SK-N-SH treated with all-trans-retinoic acid at 6 μM for 48 hours (cell line): ENCODE measurements at regions not wholly inside any gene's neighbourhood (a gene's known extent, or its start where the extent isn't known, plus 50 kb on each side); places are given as distances from the start of the nearest gene placed in this dataset.

Source experiments
- ATAC-seq: fragments of 200-7000 bp; cut with Tn5 transposase; 3 replicates; pipeline ENCODE4 v1.9.1; 2020; ENCODE audit warnings: mild to moderate bottlenecking, moderate library complexity
- ARNTL ChIP-seq: fragments of 450-650 bp; formaldehyde crosslinking; IDR thresholded peaks from 2 replicates; pipeline ENCODE4 v1.5.0; 2020; ENCODE audit warnings: low read depth, mild to moderate bottlenecking, moderate library complexity, borderline replicate concordance
- BACH2 ChIP-seq: fragments of 250-450 bp; sonication (Bioruptor Pico); IDR thresholded peaks from 2 replicates; pipeline ENCODE4 v1.9.0; 2021; ENCODE audit warnings: mild to moderate bottlenecking, borderline replicate concordance
- ESRRG ChIP-seq: fragments of 250-450 bp; sonication (Bioruptor Pico); IDR thresholded peaks from 2 replicates; pipeline ENCODE4 v1.6.1; 2021; ENCODE audit warnings: mild to moderate bottlenecking
- GLIS3 ChIP-seq: fragments of 250-450 bp; sonication (Bioruptor Pico); IDR thresholded peaks from 2 replicates; pipeline ENCODE4 v1.5.0; 2020; ENCODE audit warnings: mild to moderate bottlenecking, moderate library complexity
- ISL1 ChIP-seq: fragments of 250-450 bp; sonication (Bioruptor Pico); IDR thresholded peaks from 2 replicates; pipeline ENCODE4 v2.1.2; 2022; ENCODE audit warnings: mild to moderate bottlenecking, moderate library complexity
- OSR1 ChIP-seq: fragments of 250-450 bp; sonication (Bioruptor Pico); IDR thresholded peaks from 2 replicates; pipeline ENCODE4 v1.8.0; 2022; ENCODE audit warnings: moderate library complexity, mild to moderate bottlenecking, inconsistent platforms
- PPARA ChIP-seq: fragments of 250-450 bp; sonication (Bioruptor Pico); IDR thresholded peaks from 2 replicates; pipeline ENCODE4 v1.5.0; 2020; ENCODE audit warnings: mild to moderate bottlenecking, borderline replicate concordance
- RARB ChIP-seq: fragments of 250-450 bp; sonication (Bioruptor Pico); IDR thresholded peaks from 2 replicates; pipeline ENCODE4 v1.8.0; 2021; ENCODE audit warnings: mild to moderate bottlenecking, moderate library complexity
- SNAI2 ChIP-seq: fragments of 250-450 bp; sonication (Bioruptor Pico); IDR thresholded peaks from 2 replicates; pipeline ENCODE4 v1.5.0; 2020; ENCODE audit warnings: mild to moderate bottlenecking, moderate library complexity
- TCF4 ChIP-seq: fragments of 250-450 bp; sonication (Bioruptor Pico); IDR thresholded peaks from 2 replicates; pipeline ENCODE4 v1.8.0; 2021; ENCODE audit warnings: mild to moderate bottlenecking, moderate library complexity, borderline replicate concordance
- TOX ChIP-seq: fragments of 250-450 bp; sonication (Bioruptor Pico); IDR thresholded peaks from 2 replicates; pipeline ENCODE4 v1.8.0; 2021; ENCODE audit warnings: mild to moderate bottlenecking, moderate library complexity, borderline replicate concordance
- TSHZ2 ChIP-seq: fragments of 250-450 bp; sonication (Bioruptor Pico); IDR thresholded peaks from 2 replicates; pipeline ENCODE4 v1.5.0; 2020; ENCODE audit warnings: mild to moderate bottlenecking, moderate library complexity
- ZC3H10 ChIP-seq: fragments of 250-450 bp; sonication (Bioruptor Pico); IDR thresholded peaks from 2 replicates; pipeline ENCODE4 v1.5.1; 2021; ENCODE audit warnings: mild to moderate bottlenecking, moderate library complexity
- ZFP3 ChIP-seq: fragments of 250-450 bp; sonication (Bioruptor Pico); IDR thresholded peaks from 2 replicates; pipeline ENCODE4 v1.5.0; 2020; ENCODE audit warnings: mild to moderate bottlenecking, moderate library complexity
- ZFP30 ChIP-seq: fragments of 450-650 bp; formaldehyde crosslinking; IDR thresholded peaks from 2 replicates; pipeline ENCODE4 v1.5.0; 2022; ENCODE audit warnings: mild to moderate bottlenecking, moderate library complexity
- ZNF565 ChIP-seq: fragments of 450-650 bp; formaldehyde crosslinking; conservative IDR thresholded peaks from 2 replicates; pipeline ENCODE4 v1.5.0; 2020; ENCODE audit warnings: low read depth, mild to moderate bottlenecking, moderate library complexity
- ZNF70 ChIP-seq: fragments of 450-650 bp; formaldehyde crosslinking; IDR thresholded peaks from 2 replicates; pipeline ENCODE4 v1.5.0; 2020; ENCODE audit warnings: mild to moderate bottlenecking, moderate library complexity
- ZNF8 ChIP-seq: fragments of 450-650 bp; formaldehyde crosslinking; IDR thresholded peaks from 2 replicates; pipeline ENCODE4 v1.5.0; 2020; ENCODE audit warnings: mild to moderate bottlenecking, moderate library complexity
- TF ChIP-seq, protein P1 (sequence below): fragments of 250-450 bp; sonication (Bioruptor Pico); IDR thresholded peaks from 2 replicates; pipeline ENCODE4 v1.8.0; 2021; ENCODE audit warnings: low read depth, mild to moderate bottlenecking, moderate library complexity, borderline replicate concordance
- TF ChIP-seq, protein P2 (sequence below): fragments of 250-450 bp; sonication (Bioruptor Pico); IDR thresholded peaks from 2 replicates; pipeline ENCODE4 v1.8.0; 2020; ENCODE audit warnings: mild to moderate bottlenecking, moderate library complexity, borderline replicate concordance
- TF ChIP-seq, protein P3 (sequence below): fragments of 250-450 bp; sonication (Bioruptor Pico); IDR thresholded peaks from 2 replicates; pipeline ENCODE4 v1.5.1; 2021; ENCODE audit warnings: mild to moderate bottlenecking, moderate library complexity

DNA sequence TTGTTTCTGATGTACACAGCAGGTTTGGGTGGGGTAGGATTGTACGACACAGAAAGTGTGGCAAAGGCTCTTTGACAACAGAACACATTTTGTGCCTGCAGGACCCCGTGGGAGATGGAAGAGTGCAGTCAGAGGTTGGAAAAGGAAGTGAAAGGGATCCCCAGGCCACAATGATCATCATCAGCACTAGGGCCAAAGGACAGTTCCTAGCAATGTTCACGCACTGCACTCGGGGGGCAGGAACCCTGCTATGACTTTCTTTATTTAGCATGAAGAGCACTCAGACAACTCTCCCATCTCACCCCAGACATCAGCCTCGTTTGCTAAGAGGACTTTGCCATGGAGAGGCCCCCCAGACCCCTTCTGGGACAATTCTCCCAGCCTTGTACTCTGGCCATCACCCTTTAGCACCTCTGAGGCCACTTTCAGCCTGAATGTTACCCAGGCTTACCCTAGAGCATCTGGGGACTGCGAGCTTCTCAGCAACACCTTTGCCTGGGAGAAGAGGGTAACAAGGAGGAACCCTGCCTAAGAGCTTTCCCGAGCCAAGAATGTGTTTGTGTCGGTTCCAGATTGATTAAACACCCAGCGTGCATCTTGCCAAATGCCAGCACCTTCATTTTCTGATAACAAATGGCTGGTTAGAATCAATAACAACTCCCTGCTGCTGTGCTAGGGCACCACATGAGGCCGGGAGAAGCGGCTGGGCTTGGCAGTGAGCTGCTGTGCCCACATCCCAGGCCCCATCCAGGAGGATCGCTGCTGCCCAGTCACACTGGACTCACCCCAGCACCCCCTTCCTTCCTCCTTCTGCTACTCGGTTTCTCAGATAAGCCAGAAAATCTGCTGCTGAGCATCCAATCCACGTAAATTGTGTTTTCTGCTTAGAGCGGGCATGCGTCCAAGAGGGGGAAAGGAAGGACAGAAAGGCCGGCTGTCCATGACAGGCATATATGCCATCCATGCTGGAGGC lies 633.1 kb downstream of the AJAP1 start (continued):
- TF ChIP-seq, protein P1, sequence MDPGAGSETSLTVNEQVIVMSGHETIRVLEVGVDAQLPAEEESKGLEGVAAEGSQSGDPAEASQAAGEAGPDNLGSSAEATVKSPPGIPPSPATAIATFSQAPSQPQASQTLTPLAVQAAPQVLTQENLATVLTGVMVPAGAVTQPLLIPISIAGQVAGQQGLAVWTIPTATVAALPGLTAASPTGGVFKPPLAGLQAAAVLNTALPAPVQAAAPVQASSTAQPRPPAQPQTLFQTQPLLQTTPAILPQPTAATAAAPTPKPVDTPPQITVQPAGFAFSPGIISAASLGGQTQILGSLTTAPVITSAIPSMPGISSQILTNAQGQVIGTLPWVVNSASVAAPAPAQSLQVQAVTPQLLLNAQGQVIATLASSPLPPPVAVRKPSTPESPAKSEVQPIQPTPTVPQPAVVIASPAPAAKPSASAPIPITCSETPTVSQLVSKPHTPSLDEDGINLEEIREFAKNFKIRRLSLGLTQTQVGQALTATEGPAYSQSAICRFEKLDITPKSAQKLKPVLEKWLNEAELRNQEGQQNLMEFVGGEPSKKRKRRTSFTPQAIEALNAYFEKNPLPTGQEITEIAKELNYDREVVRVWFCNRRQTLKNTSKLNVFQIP (CRISPR knock-in tag) = no peak
- no peak for TF ChIP-seq RARB (CRISPR knock-in tag)

DNA sequence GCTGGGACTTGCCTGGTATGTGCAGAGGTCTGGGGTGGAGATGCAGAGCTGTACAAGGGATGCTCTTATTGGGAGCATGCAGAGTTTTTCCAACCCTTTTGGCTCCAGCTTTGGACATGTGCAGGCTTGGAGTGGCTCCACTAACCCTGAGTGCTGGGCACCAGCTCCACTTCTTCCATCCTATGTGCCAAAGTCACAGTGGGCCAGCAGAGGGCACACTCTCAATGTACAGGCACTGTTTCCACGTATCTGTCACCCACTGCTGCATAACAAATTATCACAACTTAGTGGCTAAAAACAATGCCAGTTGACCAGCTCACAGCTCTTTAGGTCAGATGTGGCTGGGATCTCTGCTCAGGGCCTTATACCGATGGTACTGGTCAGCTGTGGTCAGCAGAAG lies 631.8 kb downstream of the AJAP1 start:
- TF ChIP-seq ZC3H10 (CRISPR knock-in tag) = no peak
- no peak for TF ChIP-seq ZNF70 (CRISPR knock-in tag)
- TF ChIP-seq ZNF8 (CRISPR knock-in tag) = no peak
- no peak for TF ChIP-seq ESRRG (CRISPR knock-in tag)
- TF ChIP-seq TCF4 = no peak
- TF ChIP-seq, protein P2, sequence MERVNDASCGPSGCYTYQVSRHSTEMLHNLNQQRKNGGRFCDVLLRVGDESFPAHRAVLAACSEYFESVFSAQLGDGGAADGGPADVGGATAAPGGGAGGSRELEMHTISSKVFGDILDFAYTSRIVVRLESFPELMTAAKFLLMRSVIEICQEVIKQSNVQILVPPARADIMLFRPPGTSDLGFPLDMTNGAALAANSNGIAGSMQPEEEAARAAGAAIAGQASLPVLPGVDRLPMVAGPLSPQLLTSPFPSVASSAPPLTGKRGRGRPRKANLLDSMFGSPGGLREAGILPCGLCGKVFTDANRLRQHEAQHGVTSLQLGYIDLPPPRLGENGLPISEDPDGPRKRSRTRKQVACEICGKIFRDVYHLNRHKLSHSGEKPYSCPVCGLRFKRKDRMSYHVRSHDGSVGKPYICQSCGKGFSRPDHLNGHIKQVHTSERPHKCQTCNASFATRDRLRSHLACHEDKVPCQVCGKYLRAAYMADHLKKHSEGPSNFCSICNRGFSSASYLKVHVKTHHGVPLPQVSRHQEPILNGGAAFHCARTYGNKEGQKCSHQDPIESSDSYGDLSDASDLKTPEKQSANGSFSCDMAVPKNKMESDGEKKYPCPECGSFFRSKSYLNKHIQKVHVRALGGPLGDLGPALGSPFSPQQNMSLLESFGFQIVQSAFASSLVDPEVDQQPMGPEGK (CRISPR knock-in tag) = no peak
- no peak for TF ChIP-seq ZNF565
- TF ChIP-seq ISL1 (CRISPR knock-in tag) = no peak
- TF ChIP-seq, protein P1 (CRISPR knock-in tag) = no peak
- no peak for TF ChIP-seq PPARA
- no peak for TF ChIP-seq OSR1 (CRISPR knock-in tag)
- TF ChIP-seq RARB (CRISPR knock-in tag) = no peak
- TF ChIP-seq GLIS3 (CRISPR knock-in tag) = no peak
- TF ChIP-seq, protein P3, sequence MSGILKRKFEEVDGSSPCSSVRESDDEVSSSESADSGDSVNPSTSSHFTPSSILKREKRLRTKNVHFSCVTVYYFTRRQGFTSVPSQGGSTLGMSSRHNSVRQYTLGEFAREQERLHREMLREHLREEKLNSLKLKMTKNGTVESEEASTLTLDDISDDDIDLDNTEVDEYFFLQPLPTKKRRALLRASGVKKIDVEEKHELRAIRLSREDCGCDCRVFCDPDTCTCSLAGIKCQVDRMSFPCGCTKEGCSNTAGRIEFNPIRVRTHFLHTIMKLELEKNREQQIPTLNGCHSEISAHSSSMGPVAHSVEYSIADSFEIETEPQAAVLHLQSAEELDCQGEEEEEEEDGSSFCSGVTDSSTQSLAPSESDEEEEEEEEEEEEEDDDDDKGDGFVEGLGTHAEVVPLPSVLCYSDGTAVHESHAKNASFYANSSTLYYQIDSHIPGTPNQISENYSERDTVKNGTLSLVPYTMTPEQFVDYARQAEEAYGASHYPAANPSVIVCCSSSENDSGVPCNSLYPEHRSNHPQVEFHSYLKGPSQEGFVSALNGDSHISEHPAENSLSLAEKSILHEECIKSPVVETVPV (CRISPR knock-in tag) = no peak
- no peak for TF ChIP-seq ZFP30
- TF ChIP-seq TOX (CRISPR knock-in tag) = no peak
- no peak for TF ChIP-seq TSHZ2 (CRISPR knock-in tag)
- ATAC-seq = no peak

DNA sequence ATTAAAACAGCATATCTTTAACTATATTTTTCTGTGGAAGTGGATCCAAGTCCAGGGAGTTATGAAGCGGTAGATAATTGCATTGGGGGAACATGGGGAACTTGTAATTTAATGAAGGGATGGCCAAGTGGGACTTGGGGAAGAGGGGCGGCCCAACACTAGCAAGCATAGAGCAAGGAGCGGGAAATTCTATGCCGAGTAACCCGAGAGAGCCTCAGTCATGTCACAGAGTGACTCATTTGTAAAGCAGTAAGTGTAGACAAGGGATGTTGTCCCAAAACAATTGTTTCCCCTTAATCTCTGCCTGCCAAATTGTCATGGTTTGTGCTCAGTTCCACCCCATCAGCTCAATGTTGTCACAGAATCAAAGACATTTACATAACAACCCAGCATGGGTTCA lies 620.1 kb downstream of the AJAP1 start:
- TF ChIP-seq ZNF565 = no peak
- no peak for TF ChIP-seq ARNTL (CRISPR knock-in tag)
- no peak for TF ChIP-seq TSHZ2 (CRISPR knock-in tag)
- no peak for TF ChIP-seq ZNF70 (CRISPR knock-in tag)
- TF ChIP-seq TCF4 = no peak
- TF ChIP-seq ZC3H10 (CRISPR knock-in tag) = no peak
- TF ChIP-seq RARB (CRISPR knock-in tag) = no peak
- no peak for TF ChIP-seq ISL1 (CRISPR knock-in tag)
- TF ChIP-seq, protein P1 (CRISPR knock-in tag) = no peak
- no peak for TF ChIP-seq BACH2 (CRISPR knock-in tag)
- TF ChIP-seq SNAI2 (CRISPR knock-in tag) = no peak
- TF ChIP-seq ZFP3 (CRISPR knock-in tag) = no peak
- TF ChIP-seq, all 23 proteins: peak for 0
- no peak for ATAC-seq
